ENCODE measurements at regions not wholly inside any gene's neighbourhood (a gene's known extent, or its start where the extent isn't known, plus 50 kb on each side); places are given as distances from the start of the nearest gene placed in this dataset.
"Not testable (repeated sequence)": the region's sequence is repeated elsewhere in the genome, so short reads cannot be mapped to it uniquely, and the experiment has no call there.

- no peak for DNase-seq (ENCODE audit: low spot score)
Measured at GRCh38 chr4:10816571-10816970, 132.0 kb upstream of the CLNK start.

GRCh38 chr4:10811991-10812390 is 127.4 kb upstream of the CLNK start:
- DNase-seq (ENCODE audit: low spot score): no peak

GRCh38 chr4:10810411-10810810 is 125.8 kb upstream of the CLNK start:
- DNase-seq (ENCODE audit: low spot score): no peak

GRCh38 chr4:10809905-10810304 is 125.3 kb upstream of the CLNK start:
- DNase-seq (ENCODE audit: low spot score): no peak

- no peak for DNase-seq (ENCODE audit: low spot score)
Measured at GRCh38 chr4:10808591-10808990, 124.0 kb upstream of the CLNK start.

- no peak for DNase-seq (ENCODE audit: low spot score)
Measured at GRCh38 chr4:10806953-10807645, 122.5 kb upstream of the CLNK start.

- DNase-seq (ENCODE audit: low spot score): no peak
Measured at GRCh38 chr4:10803713-10804343, 119.3 kb upstream of the CLNK start.

- no peak for DNase-seq (ENCODE audit: low spot score)
Measured at GRCh38 chr4:10787365-10787764, 102.8 kb upstream of the CLNK start.

GRCh38 chr4:10784621-10785020 is 100.1 kb upstream of the CLNK start:
- no peak for DNase-seq (ENCODE audit: low spot score)

GRCh38 chr4:10783351-10783750 is 98.8 kb upstream of the CLNK start:
- no peak for DNase-seq (ENCODE audit: low spot score)

GRCh38 chr4:10781805-10782204 is 97.2 kb upstream of the CLNK start:
- no peak for DNase-seq (ENCODE audit: low spot score)

- not testable (repeated sequence) for DNase-seq (ENCODE audit: low spot score)
Measured at GRCh38 chr4:10780803-10781202, 96.2 kb upstream of the CLNK start.

GRCh38 chr4:10775132-10775531 is 90.6 kb upstream of the CLNK start:
- not testable (repeated sequence) for DNase-seq (ENCODE audit: low spot score)

GRCh38 chr4:10773656-10774055 is 89.1 kb upstream of the CLNK start:
- no peak for DNase-seq (ENCODE audit: low spot score)

GRCh38 chr4:10773010-10773409 is 88.4 kb upstream of the CLNK start:
- DNase-seq (ENCODE audit: low spot score): no peak

- no peak for DNase-seq (ENCODE audit: low spot score)
Measured at GRCh38 chr4:10765386-10765785, 80.8 kb upstream of the CLNK start.

- no peak for DNase-seq (ENCODE audit: low spot score)
Measured at GRCh38 chr4:10762561-10762960, 78.0 kb upstream of the CLNK start.

- no peak for DNase-seq (ENCODE audit: low spot score)
Measured at GRCh38 chr4:10761903-10762302, 77.3 kb upstream of the CLNK start.

GRCh38 chr4:10760086-10760485 is 75.5 kb upstream of the CLNK start:
- no peak for DNase-seq (ENCODE audit: low spot score)

GRCh38 chr4:10758906-10759305 is 74.3 kb upstream of the CLNK start:
- DNase-seq (ENCODE audit: low spot score): no peak

- no peak for DNase-seq (ENCODE audit: low spot score)
Measured at GRCh38 chr4:10753856-10754402, 69.4 kb upstream of the CLNK start.

- DNase-seq (ENCODE audit: low spot score): no peak
Measured at GRCh38 chr4:10753336-10753735, 68.8 kb upstream of the CLNK start.

GRCh38 chr4:10750714-10751113 is 66.1 kb upstream of the CLNK start:
- no peak for DNase-seq (ENCODE audit: low spot score)

GRCh38 chr4:10747186-10747585 is 62.6 kb upstream of the CLNK start:
- DNase-seq (ENCODE audit: low spot score): no peak
